Keratinocyte (primary cell): ENCODE measurements at regions not wholly inside any gene's neighbourhood (a gene's known extent, or its start where the extent isn't known, plus 50 kb on each side); places are given as distances from the start of the nearest gene placed in this dataset.

ENCODE experiments used
- DNase-seq: peaks from one replicate; pipeline ENCODE4 v3.0.0-alpha.2; 2011; ENCODE audit warnings: low read depth, missing footprints, low spot score
- FAIRE-seq: peaks from 2 replicates; lab custom pipeline; 2011; peaks lifted over from hg19 to GRCh38; lab: Jason Lieb, UNC
- H2AFZ ChIP-seq: 2 replicates; pipeline ENCODE4 v1.6.0; 2012; ENCODE audit warnings: low read length, control low read depth, inconsistent platforms; ENCODE audit not compliant: control insufficient read depth
- H3K27ac ChIP-seq: 2 replicates; pipeline ENCODE4 v1.5.1; 2011; ENCODE audit warnings: low read length; ENCODE audit not compliant: control insufficient read depth, insufficient read depth
- H3K27me3 ChIP-seq: 3 replicates; pipeline ENCODE4 v1.6.0; 2011; ENCODE audit warnings: low read length; ENCODE audit not compliant: control insufficient read depth, insufficient read depth; ENCODE audit errors: extremely low read depth
- H3K36me3 ChIP-seq, 2 experiments: 2 replicates in 1 of 2; 3 replicates in 1 of 2; pipeline ENCODE4 v1.5.1; 2011; ENCODE audit warnings: low read length in 2 of 2, mild to moderate bottlenecking in 1 of 2; ENCODE audit not compliant: control insufficient read depth in 2 of 2, insufficient read depth in 2 of 2; ENCODE audit errors: extremely low read depth in 1 of 2
- H3K4me1 ChIP-seq: 3 replicates; pipeline ENCODE4 v1.5.1; 2011; ENCODE audit warnings: low read length; ENCODE audit not compliant: control insufficient read depth, insufficient read depth; ENCODE audit errors: extremely low read depth
- H3K4me2 ChIP-seq: 3 replicates; pipeline ENCODE4 v1.6.0; 2011; ENCODE audit warnings: low read depth, low read length; ENCODE audit not compliant: control insufficient read depth, insufficient read depth; ENCODE audit errors: extremely low read depth
- H3K4me3 ChIP-seq, 3 experiments: fragments of 200-600 bp in 1 of 3; sonication (generic) in 1 of 3; 2 replicates in 2 of 3; 3 replicates in 1 of 3; pipeline ENCODE4 v1.5.1; 2011 to 2016; ENCODE audit warnings: low read length in 3 of 3, mild to moderate bottlenecking in 3 of 3, control low read depth in 2 of 3, inconsistent platforms in 1 of 3, low read depth in 1 of 3, mixed read lengths in 1 of 3, mixed run types in 1 of 3, moderate library complexity in 1 of 3; ENCODE audit not compliant: control insufficient read depth in 2 of 3, insufficient read depth in 2 of 3; ENCODE audit errors: extremely low read depth in 1 of 3
- H3K79me2 ChIP-seq: 2 replicates; pipeline ENCODE4 v1.6.0; 2012; ENCODE audit warnings: low read length; ENCODE audit not compliant: control insufficient read depth, insufficient read depth
- H3K9ac ChIP-seq: 3 replicates; pipeline ENCODE4 v1.6.0; 2011; ENCODE audit warnings: low read length; ENCODE audit not compliant: control insufficient read depth, insufficient read depth; ENCODE audit errors: extremely low read depth
- H3K9me1 ChIP-seq: 3 replicates; pipeline ENCODE4 v1.6.0; 2011; ENCODE audit warnings: low read length; ENCODE audit not compliant: control insufficient read depth, insufficient read depth; ENCODE audit errors: extremely low read depth
- H3K9me3 ChIP-seq: 2 replicates; pipeline ENCODE4 v1.5.1; 2012; ENCODE audit warnings: low read depth, low read length; ENCODE audit not compliant: control insufficient read depth
- H4K20me1 ChIP-seq: 3 replicates; pipeline ENCODE4 v1.6.0; 2011; ENCODE audit warnings: low read length; ENCODE audit not compliant: control insufficient read depth, insufficient read depth; ENCODE audit errors: extremely low read depth
- EZH2 ChIP-seq: IDR thresholded peaks from one replicate; pipeline ENCODE4 v1.6.1; 2012; ENCODE audit warnings: inconsistent platforms, mild to moderate bottlenecking, low read length, moderate library complexity
- dilution Hi-C: fragments of 300-500 bp; cut with MboI; formaldehyde crosslinking; loops from one replicate; pipeline ENCODE4 v1.7.0; 2020; ENCODE audit warnings: low sequenced_read_pairs; ENCODE audit not compliant: extremely low pct_ligation_motif_present
- TF ChIP-seq, protein P1 (sequence below), 3 experiments: IDR thresholded peaks in 1 of 3; conservative IDR thresholded peaks in 1 of 3; optimal IDR thresholded peaks in 1 of 3; 2 replicates in 2 of 3; 3 replicates in 1 of 3; pipeline versions ENCODE3 to v1.5.1; 2011; ENCODE audit warnings: low read length in 3 of 3, mild to moderate bottlenecking in 3 of 3, moderate library complexity in 2 of 3, control low read depth in 1 of 3, inconsistent platforms in 1 of 3; ENCODE audit not compliant: insufficient read depth in 2 of 3; ENCODE audit errors: extremely low read depth in 1 of 3

DNA sequence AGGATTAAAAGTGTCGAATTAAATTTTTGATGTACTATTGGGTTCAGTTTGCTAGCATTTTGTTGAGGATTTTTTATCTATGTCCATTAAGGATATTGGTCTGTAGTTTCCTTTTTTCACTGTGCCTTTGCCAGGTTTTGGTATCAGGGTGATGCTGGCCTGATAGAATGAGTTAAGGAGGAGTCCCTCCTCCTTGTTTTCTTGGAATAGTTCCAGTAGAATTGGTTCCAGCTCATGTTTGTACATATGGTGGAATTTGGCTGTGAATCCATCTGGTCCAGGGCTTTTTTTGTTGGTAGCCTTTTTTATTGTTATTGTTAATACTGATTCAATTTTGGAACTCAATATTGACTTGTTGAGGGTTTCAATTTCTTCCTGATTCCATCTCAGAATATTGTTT is 141.8 kb downstream of the SIM1 start:
- Histone ChIP-seq H3K79me2 (no peaks in the 10 kb centered on the region), H4K20me1 (no peaks in the 10 kb centered on the region), H3K27ac (no peak overlapping the region), H2AFZ (no peak overlapping the region), H3K4me2 (no peak overlapping the region), H3K9ac (no peak overlapping the region), H3K36me3 (no peaks in the 10 kb centered on the region), H3K9me3 (no peaks in the 10 kb centered on the region), H3K9me1 (no peaks in the 10 kb centered on the region), H3K4me3 (no peak overlapping the region), H3K27me3 (no peaks in the 10 kb centered on the region), H3K4me1 (no peaks in the 10 kb centered on the region)
- DNase-seq = no peak
- dilution Hi-C loops = no loop called here
- TF ChIP-seq EZH2 = no peak
- TF ChIP-seq, protein P1, sequence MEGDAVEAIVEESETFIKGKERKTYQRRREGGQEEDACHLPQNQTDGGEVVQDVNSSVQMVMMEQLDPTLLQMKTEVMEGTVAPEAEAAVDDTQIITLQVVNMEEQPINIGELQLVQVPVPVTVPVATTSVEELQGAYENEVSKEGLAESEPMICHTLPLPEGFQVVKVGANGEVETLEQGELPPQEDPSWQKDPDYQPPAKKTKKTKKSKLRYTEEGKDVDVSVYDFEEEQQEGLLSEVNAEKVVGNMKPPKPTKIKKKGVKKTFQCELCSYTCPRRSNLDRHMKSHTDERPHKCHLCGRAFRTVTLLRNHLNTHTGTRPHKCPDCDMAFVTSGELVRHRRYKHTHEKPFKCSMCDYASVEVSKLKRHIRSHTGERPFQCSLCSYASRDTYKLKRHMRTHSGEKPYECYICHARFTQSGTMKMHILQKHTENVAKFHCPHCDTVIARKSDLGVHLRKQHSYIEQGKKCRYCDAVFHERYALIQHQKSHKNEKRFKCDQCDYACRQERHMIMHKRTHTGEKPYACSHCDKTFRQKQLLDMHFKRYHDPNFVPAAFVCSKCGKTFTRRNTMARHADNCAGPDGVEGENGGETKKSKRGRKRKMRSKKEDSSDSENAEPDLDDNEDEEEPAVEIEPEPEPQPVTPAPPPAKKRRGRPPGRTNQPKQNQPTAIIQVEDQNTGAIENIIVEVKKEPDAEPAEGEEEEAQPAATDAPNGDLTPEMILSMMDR (optimal IDR thresholded peaks at IDR 0.05 in 1 of 3, IDR thresholded peaks at IDR 0.05 in 1 of 3, conservative IDR thresholded peaks at IDR 0.05 in 1 of 3; ENCODE audit: extremely low read depth in 1 of 3, insufficient read depth in 2 of 3, low read length in 3 of 3) = no peak
- no peak for FAIRE-seq

DNA sequence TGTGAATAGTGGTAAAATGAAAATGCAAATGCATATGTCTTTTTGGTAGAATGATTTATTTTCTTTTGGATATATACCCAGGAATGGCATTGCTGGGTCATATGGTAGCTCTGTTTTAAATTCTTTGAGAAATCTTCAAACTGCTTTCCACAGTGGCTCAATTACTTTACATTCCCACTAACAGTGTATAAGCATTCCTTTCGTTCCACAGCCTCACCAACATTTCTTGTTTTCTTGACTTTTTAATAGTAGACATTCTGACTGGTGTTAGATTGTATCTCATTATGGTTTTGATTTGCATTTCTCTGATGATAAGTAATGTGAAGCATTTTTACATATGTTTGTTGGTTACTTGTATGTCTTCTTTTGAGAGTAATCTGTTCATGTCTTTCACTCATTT is 144.0 kb downstream of the SIM1 start:
- H3K4me1 ChIP-seq = no peaks in the 10 kb centered on the region
- no peak overlapping the region for H3K27ac ChIP-seq
- DNase-seq = no peak
- H3K9ac ChIP-seq = no peak overlapping the region
- H3K79me2 ChIP-seq = no peaks in the 10 kb centered on the region
- H3K9me1 ChIP-seq = no peaks in the 10 kb centered on the region
- no peak overlapping the region for H3K4me2 ChIP-seq
- H3K4me3 ChIP-seq = no peak overlapping the region
- no peaks in the 10 kb centered on the region for H3K27me3 ChIP-seq
- H4K20me1 ChIP-seq = no peaks in the 10 kb centered on the region
- TF ChIP-seq EZH2 = no peak
- TF ChIP-seq, protein P1 (optimal IDR thresholded peaks at IDR 0.05 in 1 of 3, IDR thresholded peaks at IDR 0.05 in 1 of 3, conservative IDR thresholded peaks at IDR 0.05 in 1 of 3; ENCODE audit: extremely low read depth in 1 of 3, insufficient read depth in 2 of 3, low read length in 3 of 3) = no peak
- H2AFZ ChIP-seq = no peak overlapping the region
- no peaks in the 10 kb centered on the region for H3K36me3 ChIP-seq
- FAIRE-seq = no peak
- H3K9me3 ChIP-seq = no peaks in the 10 kb centered on the region
- dilution Hi-C loops = no loop called here
